Mucosa of stomach (tissue), 1 donor: ENCODE measurements at regions not wholly inside any gene's neighbourhood (a gene's known extent, or its start where the extent isn't known, plus 50 kb on each side); places are given as distances from the start of the nearest gene placed in this dataset.

ENCODE experiments used
- H3K27me3 ChIP-seq: one replicate; pipeline ENCODE4 v1.7.0; 2013; ENCODE audit warnings: mild to moderate bottlenecking, low read length; ENCODE audit not compliant: control insufficient read depth, insufficient read depth
- H3K36me3 ChIP-seq: one replicate; pipeline ENCODE4 v1.7.0; 2013; ENCODE audit warnings: low read length; ENCODE audit not compliant: control insufficient read depth, insufficient read depth
- H3K4me1 ChIP-seq: one replicate; pipeline ENCODE4 v1.7.0; 2013; ENCODE audit warnings: mild to moderate bottlenecking, low read length; ENCODE audit not compliant: control insufficient read depth, insufficient read depth
- H3K4me3 ChIP-seq: one replicate; pipeline ENCODE4 v1.7.0; 2013; ENCODE audit warnings: low read length
- H3K9ac ChIP-seq: one replicate; pipeline ENCODE4 v1.7.0; 2013; ENCODE audit warnings: mild to moderate bottlenecking, low read length, moderate library complexity
- H3K9me3 ChIP-seq: one replicate; pipeline ENCODE4 v1.7.0; 2013; ENCODE audit warnings: mild to moderate bottlenecking, low read length, moderate library complexity; ENCODE audit not compliant: control insufficient read depth
- donor health status: Pancreatic carcinoma.

DNA sequence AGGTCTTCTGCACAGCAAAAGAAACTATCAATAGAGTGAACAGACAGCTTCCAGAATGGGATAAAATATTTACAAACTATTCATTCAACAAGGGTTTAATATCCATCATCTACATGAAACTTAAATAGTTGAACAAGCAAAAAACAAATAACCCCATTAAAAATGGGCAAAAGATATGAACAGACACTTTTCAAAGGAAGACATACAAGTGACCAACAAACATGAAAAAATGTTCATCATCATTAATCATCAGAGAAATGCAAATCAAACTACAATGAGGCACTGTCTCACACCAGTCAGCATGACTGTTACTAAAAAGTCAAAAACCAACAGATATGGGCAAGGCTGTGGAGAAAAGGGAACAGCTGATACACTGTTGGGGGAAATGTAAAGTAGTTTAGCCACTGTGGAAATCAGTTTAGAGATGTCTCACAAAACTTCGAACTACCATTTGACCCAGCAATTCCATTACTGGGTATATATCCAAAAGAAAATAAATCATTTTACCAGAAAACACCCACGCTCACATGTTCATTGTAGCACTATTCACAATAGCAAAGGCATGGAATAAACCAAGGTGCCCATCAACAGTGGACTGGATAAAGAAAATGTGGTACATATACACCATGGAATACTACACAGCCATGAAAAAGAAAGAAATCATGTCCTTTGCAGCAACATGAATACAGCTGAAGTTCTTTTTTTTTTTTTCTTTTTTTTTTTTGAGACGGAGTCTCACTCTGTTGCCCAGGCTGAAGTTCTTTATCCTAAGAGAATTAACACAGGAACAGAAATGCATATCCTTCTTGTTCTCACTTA is 172.6 kb downstream of the KLF6 start:
- Histone ChIP-seq H3K4me1 (no peaks in the 10 kb centered on the region), H3K4me3 (no peak overlapping the region), H3K27me3 (no peaks in the 10 kb centered on the region), H3K9me3 (no peaks in the 10 kb centered on the region), H3K9ac (no peak overlapping the region), H3K36me3 (no peaks in the 10 kb centered on the region)

DNA sequence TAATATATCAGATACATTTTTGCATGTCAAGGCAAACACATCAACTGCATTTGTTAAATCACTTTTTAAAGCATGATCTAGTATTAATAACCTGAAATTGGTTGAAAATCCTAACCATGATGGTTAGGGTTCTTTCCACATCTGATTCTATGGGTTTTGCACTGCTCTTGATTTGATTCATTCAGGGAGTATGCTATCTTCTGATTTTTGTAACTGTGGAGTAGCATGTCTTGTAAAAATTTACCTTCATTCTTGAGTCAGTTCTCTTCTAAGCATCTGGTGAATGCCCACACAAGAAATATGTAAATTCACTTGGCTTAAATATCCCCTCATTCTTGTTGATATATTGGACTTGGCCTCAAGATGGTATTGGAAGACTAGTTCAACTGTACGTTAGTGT is 178.7 kb downstream of the KLF6 start:
- H3K4me3 ChIP-seq: no peak overlapping the region
- no peaks in the 10 kb centered on the region for H3K27me3 ChIP-seq
- no peak overlapping the region for H3K9ac ChIP-seq
- no peaks in the 10 kb centered on the region for H3K4me1 ChIP-seq
- H3K36me3 ChIP-seq: no peaks in the 10 kb centered on the region
- no peaks in the 10 kb centered on the region for H3K9me3 ChIP-seq

DNA sequence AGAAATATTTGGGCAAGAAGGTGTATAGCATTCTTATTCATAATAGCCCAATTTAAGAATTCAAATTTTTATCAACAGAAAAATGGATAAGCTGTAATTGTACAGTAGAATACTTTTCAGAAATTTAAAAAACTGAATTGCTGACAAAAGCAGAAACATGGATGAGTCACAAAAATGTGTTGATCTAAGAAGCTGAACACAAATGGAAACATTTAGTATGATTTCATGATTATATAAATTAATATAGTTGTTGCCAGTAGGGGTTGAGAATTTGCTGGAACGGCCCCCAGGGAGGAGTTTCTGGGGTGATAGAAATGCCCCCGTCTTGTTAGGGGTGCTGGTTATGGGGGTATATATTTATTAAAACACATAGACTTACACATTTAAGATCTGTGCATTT is 179.1 kb downstream of the KLF6 start:
- Histone ChIP-seq H3K9me3 (no peaks in the 10 kb centered on the region), H3K27me3 (no peaks in the 10 kb centered on the region), H3K4me3 (no peak overlapping the region), H3K36me3 (no peaks in the 10 kb centered on the region), H3K4me1 (no peaks in the 10 kb centered on the region), H3K9ac (no peak overlapping the region)

DNA sequence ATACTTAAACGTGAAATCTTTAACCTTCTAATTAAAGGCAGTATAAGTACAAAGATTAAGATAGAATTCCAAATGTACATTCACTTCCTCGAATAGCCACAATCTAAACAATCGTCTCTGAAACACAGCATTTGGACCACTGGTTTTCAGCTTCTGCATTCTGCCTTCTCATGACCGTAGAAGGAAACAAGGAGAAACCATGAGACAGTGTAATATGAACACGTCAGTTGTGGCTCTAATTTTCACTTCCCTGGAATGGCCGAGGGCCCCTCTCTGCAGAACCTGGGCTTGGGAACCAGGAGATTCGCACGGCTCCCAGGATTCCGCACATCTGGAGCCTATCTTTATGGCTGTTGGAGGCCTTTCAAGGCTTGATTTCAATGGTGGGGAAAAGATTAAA is 189.3 kb downstream of the KLF6 start:
- Histone ChIP-seq H3K36me3 (no peaks in the 10 kb centered on the region), H3K4me1 (no peaks in the 10 kb centered on the region), H3K27me3 (no peaks in the 10 kb centered on the region), H3K9me3 (no peaks in the 10 kb centered on the region), H3K4me3 (no peak overlapping the region), H3K9ac (no peak overlapping the region)

DNA sequence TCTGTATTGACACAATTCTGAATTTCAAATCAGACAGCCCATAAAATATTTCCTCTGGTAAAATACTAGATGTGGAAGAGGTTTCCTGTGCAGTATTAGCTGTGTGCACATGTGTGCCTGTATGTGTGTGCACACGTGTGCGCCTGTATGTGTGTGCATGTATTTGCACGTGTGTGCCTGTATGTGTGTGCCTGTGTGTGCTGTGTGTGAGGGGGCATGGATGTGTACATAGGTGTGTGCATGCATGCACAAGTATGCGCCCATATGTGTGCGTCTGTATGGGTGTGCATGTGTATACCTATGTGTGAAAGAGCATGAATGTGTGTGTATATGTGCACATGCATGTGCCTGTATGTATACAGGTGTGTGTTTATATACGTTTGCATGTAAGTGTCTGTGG is 191.4 kb downstream of the KLF6 start:
- H3K4me3 ChIP-seq: no peak overlapping the region
- no peak overlapping the region for H3K9ac ChIP-seq
- H3K27me3 ChIP-seq: no peaks in the 10 kb centered on the region
- no peaks in the 10 kb centered on the region for H3K36me3 ChIP-seq
- H3K4me1 ChIP-seq: no peaks in the 10 kb centered on the region
- H3K9me3 ChIP-seq: no peaks in the 10 kb centered on the region

DNA sequence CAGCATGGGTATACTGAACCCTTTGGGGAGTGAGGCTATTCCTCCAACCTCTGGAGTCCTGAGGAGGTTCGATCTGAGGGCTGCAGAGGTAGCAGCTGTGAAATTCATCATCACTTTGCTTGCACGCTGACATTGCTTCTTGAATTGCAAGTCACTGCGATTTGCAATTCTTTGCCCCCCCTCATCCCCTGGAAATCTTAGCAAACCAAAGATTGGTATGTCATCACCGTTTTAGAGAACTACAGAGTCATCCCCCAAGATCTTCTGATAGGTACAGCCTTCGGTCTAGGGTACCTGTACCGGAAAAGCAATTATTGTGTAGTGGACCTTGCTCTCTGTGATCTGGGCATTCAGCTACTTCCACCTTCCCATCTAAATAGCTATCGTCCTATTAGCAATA is 192.6 kb downstream of the KLF6 start:
- H3K9me3 ChIP-seq: no peaks in the 10 kb centered on the region
- H3K36me3 ChIP-seq: no peaks in the 10 kb centered on the region
- H3K9ac ChIP-seq: no peak overlapping the region
- no peaks in the 10 kb centered on the region for H3K27me3 ChIP-seq
- no peak overlapping the region for H3K4me3 ChIP-seq
- no peaks in the 10 kb centered on the region for H3K4me1 ChIP-seq

DNA sequence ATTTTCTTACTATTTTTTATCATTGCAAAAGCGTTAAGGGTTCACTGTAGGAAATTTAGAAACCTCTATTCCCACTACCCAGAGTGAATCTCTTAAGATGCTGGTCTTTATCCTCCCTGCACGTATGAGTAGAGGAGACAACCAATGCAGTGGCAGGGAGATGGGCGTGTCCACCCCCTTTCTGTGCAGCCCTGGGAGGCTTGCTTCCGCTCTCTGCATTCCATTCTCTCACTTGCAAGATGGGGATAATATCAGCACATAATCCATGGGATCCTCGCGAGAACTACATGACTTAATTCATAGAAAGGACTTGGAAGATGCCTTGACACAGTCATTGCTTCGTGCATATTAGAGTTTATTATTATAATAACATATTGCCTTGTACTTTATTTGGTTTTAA is 196.2 kb downstream of the KLF6 start:
- Histone ChIP-seq H3K36me3 (no peaks in the 10 kb centered on the region), H3K4me3 (no peak overlapping the region), H3K9ac (no peak overlapping the region), H3K4me1 (no peaks in the 10 kb centered on the region), H3K9me3 (no peaks in the 10 kb centered on the region), H3K27me3 (no peaks in the 10 kb centered on the region)

DNA sequence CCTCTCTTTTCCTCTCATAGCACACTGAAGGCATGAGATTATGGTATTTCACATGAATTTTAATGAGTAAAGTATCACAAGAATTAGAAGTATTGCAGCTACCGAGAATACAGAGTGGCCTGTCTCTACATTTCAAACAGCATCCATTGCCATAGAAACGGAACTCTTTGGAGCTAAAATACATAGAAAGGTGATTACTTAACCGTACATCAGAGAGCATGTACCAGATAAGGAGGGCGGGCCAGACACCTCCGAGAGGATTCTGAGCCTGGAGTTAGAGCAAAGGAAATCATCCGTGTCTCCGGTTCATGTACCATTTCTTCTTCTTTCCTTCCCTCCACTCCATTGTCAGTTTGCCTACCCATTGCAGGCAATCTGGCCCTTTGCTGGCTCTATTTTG is 196.7 kb downstream of the KLF6 start:
- no peaks in the 10 kb centered on the region for H3K36me3 ChIP-seq
- H3K4me3 ChIP-seq: no peak overlapping the region
- H3K9me3 ChIP-seq: no peaks in the 10 kb centered on the region
- H3K27me3 ChIP-seq: no peaks in the 10 kb centered on the region
- H3K9ac ChIP-seq: no peak overlapping the region
- no peaks in the 10 kb centered on the region for H3K4me1 ChIP-seq

DNA sequence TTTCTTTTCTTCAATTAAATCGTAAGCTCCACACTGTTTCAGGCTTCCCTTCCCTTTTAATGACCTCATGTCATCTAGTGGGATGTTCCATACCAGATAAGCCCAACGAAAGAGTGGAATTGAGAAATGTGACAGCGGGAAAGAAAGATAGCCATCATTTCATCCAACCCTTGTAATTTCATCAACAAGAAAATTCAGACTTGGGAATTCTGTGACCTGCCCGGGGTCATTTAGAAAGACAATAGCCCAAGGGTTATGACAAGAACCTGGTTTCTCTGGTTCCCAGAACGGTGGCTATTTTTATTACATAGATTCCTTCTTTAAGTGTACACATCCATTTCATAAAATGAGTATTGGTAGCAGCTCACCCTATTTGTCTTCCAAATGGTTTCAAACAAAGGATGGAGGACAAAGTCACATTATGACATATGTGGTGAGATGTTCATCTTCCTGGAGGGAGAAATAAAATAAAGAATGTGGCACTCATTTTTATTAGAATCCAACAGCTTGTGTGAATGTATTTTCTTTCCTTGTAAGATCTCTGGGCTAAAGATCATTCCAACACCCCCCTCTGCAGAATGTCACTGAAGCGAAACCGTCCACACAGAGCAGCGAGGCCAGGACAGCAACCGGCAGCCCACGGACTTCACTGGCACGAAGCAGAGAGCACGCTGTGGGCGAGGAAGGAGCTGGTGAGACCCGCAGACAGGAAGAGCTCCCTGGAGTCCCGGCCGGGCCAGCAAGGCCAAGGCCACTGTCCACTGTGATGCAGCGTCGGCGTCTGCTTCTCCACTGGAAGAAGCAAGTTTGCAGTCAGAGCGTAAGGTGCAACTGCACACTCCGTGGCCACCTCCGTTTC is 199.9 kb downstream of the KLF6 start:
- no peaks in the 10 kb centered on the region for H3K4me1 ChIP-seq
- H3K9ac ChIP-seq: no peak overlapping the region
- no peaks in the 10 kb centered on the region for H3K27me3 ChIP-seq
- no peak overlapping the region for H3K4me3 ChIP-seq
- no peaks in the 10 kb centered on the region for H3K36me3 ChIP-seq
- no peaks in the 10 kb centered on the region for H3K9me3 ChIP-seq

DNA sequence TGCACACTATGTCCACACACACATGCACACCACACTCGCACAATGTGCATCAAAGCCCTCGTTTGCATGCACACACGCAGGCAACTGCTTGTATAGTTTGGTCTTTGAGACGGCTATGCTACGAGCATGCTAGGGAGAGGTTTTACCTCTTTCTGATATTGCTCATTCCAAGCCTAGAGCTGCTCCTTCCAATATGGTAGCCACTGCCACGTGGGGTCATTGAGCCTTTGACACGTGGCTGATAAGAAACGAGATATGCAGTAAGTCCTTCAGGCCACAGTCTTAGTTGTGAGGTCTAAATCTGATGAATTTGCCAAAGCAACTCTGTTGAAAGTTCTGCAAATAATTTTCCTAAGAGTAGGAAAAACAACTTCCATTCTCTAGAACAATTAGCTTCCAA is 204.4 kb downstream of the KLF6 start:
- no peak overlapping the region for H3K9ac ChIP-seq
- H3K27me3 ChIP-seq: no peaks in the 10 kb centered on the region
- no peak overlapping the region for H3K4me3 ChIP-seq
- H3K9me3 ChIP-seq: no peaks in the 10 kb centered on the region
- H3K36me3 ChIP-seq: no peaks in the 10 kb centered on the region
- no peaks in the 10 kb centered on the region for H3K4me1 ChIP-seq

DNA sequence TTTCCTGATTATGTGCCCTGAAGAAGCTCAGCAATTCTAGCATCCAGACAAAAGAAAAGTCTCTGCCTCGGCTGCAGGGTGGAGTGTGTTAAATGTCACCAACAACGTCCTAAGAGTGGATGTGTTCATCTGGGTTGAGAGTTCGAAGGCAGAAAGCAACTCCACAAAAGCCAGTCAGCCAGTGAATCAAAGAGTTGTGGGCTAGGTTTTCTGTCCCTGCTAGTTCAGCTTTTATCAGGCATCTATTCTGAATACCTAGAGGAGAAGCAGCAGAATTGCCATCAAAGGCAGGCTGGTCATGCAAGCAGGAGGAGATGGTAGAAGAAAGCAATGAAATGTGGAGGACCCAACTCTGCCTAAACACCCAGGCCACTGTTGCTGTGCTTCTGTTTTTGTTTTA is 205.2 kb downstream of the KLF6 start:
- Histone ChIP-seq H3K9me3 (no peaks in the 10 kb centered on the region), H3K9ac (no peak overlapping the region), H3K27me3 (no peaks in the 10 kb centered on the region), H3K4me1 (no peaks in the 10 kb centered on the region), H3K4me3 (no peak overlapping the region), H3K36me3 (no peaks in the 10 kb centered on the region)

DNA sequence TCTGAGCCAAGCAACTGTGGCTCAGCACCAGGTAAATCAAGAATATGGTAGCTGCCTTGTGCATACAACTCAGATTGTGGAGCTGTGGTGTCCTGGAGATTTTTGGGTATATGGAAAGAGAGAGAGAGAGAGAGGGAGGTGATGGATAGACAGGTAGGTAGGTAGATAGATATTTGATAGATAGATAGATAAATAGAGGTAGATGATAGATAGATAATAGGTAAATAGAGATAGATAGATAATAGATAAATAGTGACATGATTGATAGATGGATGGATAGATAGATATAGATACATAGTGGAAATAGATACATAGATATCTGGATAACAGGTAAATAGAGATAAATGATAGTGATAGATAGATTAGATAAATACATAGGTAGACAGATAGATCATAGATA is 206.3 kb downstream of the KLF6 start:
- Histone ChIP-seq H3K36me3 (no peaks in the 10 kb centered on the region), H3K4me1 (no peaks in the 10 kb centered on the region), H3K9me3 (no peaks in the 10 kb centered on the region), H3K9ac (no peak overlapping the region), H3K4me3 (no peak overlapping the region), H3K27me3 (no peaks in the 10 kb centered on the region)
